ENCODE measurements at regions not wholly inside any gene's neighbourhood (a gene's known extent, or its start where the extent isn't known, plus 50 kb on each side); places are given as distances from the start of the nearest gene placed in this dataset.
"Not testable (repeated sequence)": the region's sequence is repeated elsewhere in the genome, so short reads cannot be mapped to it uniquely, and the experiment has no call there.

GRCh38 chr15:92805080-92805690, 94.9 kb upstream of the CHD2 start:
- TF ChIP-seq, protein P1, sequence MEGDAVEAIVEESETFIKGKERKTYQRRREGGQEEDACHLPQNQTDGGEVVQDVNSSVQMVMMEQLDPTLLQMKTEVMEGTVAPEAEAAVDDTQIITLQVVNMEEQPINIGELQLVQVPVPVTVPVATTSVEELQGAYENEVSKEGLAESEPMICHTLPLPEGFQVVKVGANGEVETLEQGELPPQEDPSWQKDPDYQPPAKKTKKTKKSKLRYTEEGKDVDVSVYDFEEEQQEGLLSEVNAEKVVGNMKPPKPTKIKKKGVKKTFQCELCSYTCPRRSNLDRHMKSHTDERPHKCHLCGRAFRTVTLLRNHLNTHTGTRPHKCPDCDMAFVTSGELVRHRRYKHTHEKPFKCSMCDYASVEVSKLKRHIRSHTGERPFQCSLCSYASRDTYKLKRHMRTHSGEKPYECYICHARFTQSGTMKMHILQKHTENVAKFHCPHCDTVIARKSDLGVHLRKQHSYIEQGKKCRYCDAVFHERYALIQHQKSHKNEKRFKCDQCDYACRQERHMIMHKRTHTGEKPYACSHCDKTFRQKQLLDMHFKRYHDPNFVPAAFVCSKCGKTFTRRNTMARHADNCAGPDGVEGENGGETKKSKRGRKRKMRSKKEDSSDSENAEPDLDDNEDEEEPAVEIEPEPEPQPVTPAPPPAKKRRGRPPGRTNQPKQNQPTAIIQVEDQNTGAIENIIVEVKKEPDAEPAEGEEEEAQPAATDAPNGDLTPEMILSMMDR (IDR thresholded peaks at IDR 0.05; ENCODE audit: low read depth, low read length) = no peak
- no peak overlapping the region for H3K4me3 ChIP-seq (ENCODE audit: low read depth, low read length)

- not testable (repeated sequence) for H3K4me3 ChIP-seq (ENCODE audit: low read depth, low read length)
Observed at GRCh38 chr15:92806171-92806570, 94.0 kb upstream of the CHD2 start.

- H3K4me3 ChIP-seq (ENCODE audit: low read depth, low read length) = no peak overlapping the region
- TF ChIP-seq, protein P1 (IDR thresholded peaks at IDR 0.05; ENCODE audit: low read depth, low read length) = no peak
Observed at GRCh38 chr15:92806763-92807162, 93.4 kb upstream of the CHD2 start.

GRCh38 chr15:92807971-92808571, 92.1 kb upstream of the CHD2 start:
- TF ChIP-seq, protein P1 (IDR thresholded peaks at IDR 0.05; ENCODE audit: low read depth, low read length) = no peak
- H3K4me3 ChIP-seq (ENCODE audit: low read depth, low read length) = no peak overlapping the region

GRCh38 chr15:92808598-92809063, 91.5 kb upstream of the CHD2 start:
- 0 out of 2 replicates have a peak overlapping the region, but pooled peaks have one; percentile 17 for H3K4me3 ChIP-seq (ENCODE audit: low read depth, low read length)
- TF ChIP-seq, protein P1 (IDR thresholded peaks at IDR 0.05; ENCODE audit: low read depth, low read length) = no peak

DNA sequence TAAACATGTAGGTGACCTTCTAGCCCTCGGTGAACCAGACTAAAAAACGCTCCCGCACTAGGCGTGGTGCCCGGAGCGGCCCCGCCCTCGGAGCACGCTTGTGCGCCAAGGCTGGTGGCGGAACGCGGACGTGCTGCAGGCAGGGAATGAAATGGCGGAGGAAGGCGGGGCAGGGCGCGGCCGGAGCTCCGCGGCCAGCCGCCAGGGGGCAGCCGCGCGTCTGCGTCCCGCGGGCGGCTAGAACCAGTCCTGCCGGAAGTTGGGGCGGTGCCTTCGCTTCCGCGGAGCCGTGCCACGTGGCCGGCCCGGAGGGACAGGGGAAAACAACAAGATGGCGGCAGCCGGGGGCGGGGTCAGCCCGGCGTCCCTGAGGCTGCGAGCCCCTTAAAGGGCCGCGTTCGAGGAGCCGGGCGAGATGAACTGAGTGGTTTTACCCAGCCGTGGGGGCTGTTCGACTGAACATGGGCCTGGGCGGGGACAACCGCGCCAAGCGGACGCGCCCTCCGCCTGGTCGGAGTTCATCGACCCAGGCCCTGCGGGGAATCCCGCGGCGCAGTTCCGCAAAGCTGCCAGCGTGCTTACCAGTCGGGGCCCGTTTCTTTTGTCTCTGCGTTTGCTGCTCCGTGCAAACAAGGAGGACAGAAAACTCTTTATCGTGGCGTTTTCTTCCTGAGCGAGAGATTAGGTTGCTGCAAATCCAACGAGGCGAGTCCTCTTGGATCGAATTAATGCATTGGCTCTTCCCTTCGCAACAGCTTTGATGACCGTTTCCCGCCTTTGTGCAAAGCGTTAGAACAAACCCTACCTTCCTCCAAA, 90.9 kb upstream of the CHD2 start:
- peak overlapping the region; percentile 56 for H3K4me3 ChIP-seq (ENCODE audit: low read depth, low read length)
- TF ChIP-seq, protein P1 (IDR thresholded peaks at IDR 0.05; ENCODE audit: low read depth, low read length) = peak; percentile 68

DNA sequence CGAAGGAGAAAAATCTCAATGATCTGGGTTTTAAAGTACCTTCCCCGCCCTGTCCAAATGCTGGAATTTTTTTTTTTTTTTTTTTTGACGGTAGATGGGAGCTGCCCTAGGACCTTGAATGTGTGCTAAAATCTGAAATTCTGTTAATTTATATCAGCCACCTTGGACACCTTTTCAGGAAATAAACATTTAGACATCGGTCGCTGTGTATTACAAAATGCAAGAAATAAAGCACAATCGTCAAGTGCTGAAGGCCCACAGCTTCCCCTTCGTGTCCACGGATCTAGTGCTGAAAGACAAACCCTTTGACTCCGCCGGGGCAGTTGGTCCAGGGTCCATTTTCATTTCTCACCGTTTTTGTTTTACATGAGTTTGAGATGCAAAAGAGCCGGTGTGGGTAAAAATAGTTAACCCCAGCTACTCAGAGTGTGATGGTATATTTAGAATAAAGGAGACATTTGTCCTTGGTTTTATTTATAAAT, 90.2 kb upstream of the CHD2 start:
- TF ChIP-seq, protein P1 (IDR thresholded peaks at IDR 0.05; ENCODE audit: low read depth, low read length) = no peak
- peak overlapping the region; percentile 56 for H3K4me3 ChIP-seq (ENCODE audit: low read depth, low read length)
